ENCODE measurements at regions not wholly inside any gene's neighbourhood (a gene's known extent, or its start where the extent isn't known, plus 50 kb on each side); places are given as distances from the start of the nearest gene placed in this dataset.

- POLR2A ChIA-PET: no interaction called here
- Mint-ChIP-seq H3K9me3 (peaks cover 23% of the 10 kb centered on the region), H3K4me3 (no peak overlapping the region), H3K4me1 (ENCODE audit: low read depth) (no peaks in the 10 kb centered on the region), H3K27me3 (no peaks in the 10 kb centered on the region), H3K27ac (no peak overlapping the region), H3K36me3 (no peaks in the 10 kb centered on the region)
- CTCF ChIA-PET: no interaction called here
- intact Hi-C loops (cut with micrococcal nuclease): no loop called here
- no peak for DNase-seq
Measured at GRCh38 chr11:98616098-98616655, 404.6 kb upstream of the CNTN5 start.

- Mint-ChIP-seq H3K4me1 (ENCODE audit: low read depth) (no peaks in the 10 kb centered on the region), H3K9me3 (peaks cover 44% of the 10 kb centered on the region), H3K4me3 (no peak overlapping the region), H3K36me3 (no peaks in the 10 kb centered on the region), H3K27me3 (no peaks in the 10 kb centered on the region), H3K27ac (no peak overlapping the region)
- ChIA-PET CTCF (no interaction called here), POLR2A (no interaction called here)
- no peak for DNase-seq
- intact Hi-C loops (cut with micrococcal nuclease): no loop called here
Measured at GRCh38 chr11:98621767-98622166, 399.0 kb upstream of the CNTN5 start.

- Mint-ChIP-seq H3K27ac (no peak overlapping the region), H3K4me1 (ENCODE audit: low read depth) (no peaks in the 10 kb centered on the region), H3K9me3 (peaks cover 27% of the 10 kb centered on the region), H3K27me3 (no peaks in the 10 kb centered on the region), H3K36me3 (no peaks in the 10 kb centered on the region), H3K4me3 (no peak overlapping the region)
- intact Hi-C loops (cut with micrococcal nuclease): no loop called here
- ChIA-PET CTCF (no interaction called here), POLR2A (no interaction called here)
- no peak for DNase-seq
Measured at GRCh38 chr11:98625526-98625925, 395.2 kb upstream of the CNTN5 start.

GRCh38 chr11:98630736-98631135 lies 390.0 kb upstream of the CNTN5 start:
- Mint-ChIP-seq H3K4me3 (no peak overlapping the region), H3K27me3 (no peaks in the 10 kb centered on the region), H3K4me1 (ENCODE audit: low read depth) (no peaks in the 10 kb centered on the region), H3K36me3 (no peaks in the 10 kb centered on the region), H3K9me3 (peaks cover 16% of the 10 kb centered on the region), H3K27ac (no peak overlapping the region)
- intact Hi-C loops (cut with micrococcal nuclease): no loop called here
- CTCF ChIA-PET: no interaction called here
- POLR2A ChIA-PET: no interaction called here
- DNase-seq: no peak

- Mint-ChIP-seq H3K27me3 (no peaks in the 10 kb centered on the region), H3K27ac (no peak overlapping the region), H3K9me3 (peaks cover 7% of the 10 kb centered on the region), H3K4me3 (no peak overlapping the region), H3K4me1 (ENCODE audit: low read depth) (no peaks in the 10 kb centered on the region), H3K36me3 (no peaks in the 10 kb centered on the region)
- intact Hi-C loops (cut with micrococcal nuclease): no loop called here
- POLR2A ChIA-PET: no interaction called here
- no peak for DNase-seq
- CTCF ChIA-PET: no interaction called here
Measured at GRCh38 chr11:98657711-98658110, 363.0 kb upstream of the CNTN5 start.

- Mint-ChIP-seq H3K27me3 (no peaks in the 10 kb centered on the region), H3K4me1 (ENCODE audit: low read depth) (no peaks in the 10 kb centered on the region), H3K36me3 (no peaks in the 10 kb centered on the region), H3K27ac (no peak overlapping the region), H3K4me3 (no peak overlapping the region), H3K9me3 (peaks cover 7% of the 10 kb centered on the region)
- no peak for DNase-seq
- intact Hi-C loops (cut with micrococcal nuclease): no loop called here
- POLR2A ChIA-PET: no interaction called here
- CTCF ChIA-PET: no interaction called here
Measured at GRCh38 chr11:98659431-98659830, 361.3 kb upstream of the CNTN5 start.

GRCh38 chr11:98674390-98674789 lies 346.4 kb upstream of the CNTN5 start:
- H3K36me3 Mint-ChIP-seq: peaks cover 2% of the 10 kb centered on the region
- POLR2A ChIA-PET: no interaction called here
- no peaks in the 10 kb centered on the region for H3K27me3 Mint-ChIP-seq
- H3K4me1 Mint-ChIP-seq (ENCODE audit: low read depth): no peaks in the 10 kb centered on the region
- no peak overlapping the region for H3K4me3 Mint-ChIP-seq
- no peak for DNase-seq
- CTCF ChIA-PET: no interaction called here
- peaks cover 19% of the 10 kb centered on the region for H3K9me3 Mint-ChIP-seq
- no peak overlapping the region for H3K27ac Mint-ChIP-seq
- intact Hi-C loops (cut with micrococcal nuclease): no loop called here

- POLR2A ChIA-PET: no interaction called here
- intact Hi-C loops (cut with micrococcal nuclease): no loop called here
- H3K9me3 Mint-ChIP-seq: peaks cover 18% of the 10 kb centered on the region
- H3K27ac Mint-ChIP-seq: no peak overlapping the region
- CTCF ChIA-PET: no interaction called here
- peaks cover 2% of the 10 kb centered on the region for H3K36me3 Mint-ChIP-seq
- H3K27me3 Mint-ChIP-seq: no peaks in the 10 kb centered on the region
- H3K4me1 Mint-ChIP-seq (ENCODE audit: low read depth): no peaks in the 10 kb centered on the region
- H3K4me3 Mint-ChIP-seq: no peak overlapping the region
- no peak for DNase-seq
Measured at GRCh38 chr11:98679673-98680072, 341.1 kb upstream of the CNTN5 start.

- POLR2A ChIA-PET: no interaction called here
- intact Hi-C loops (cut with micrococcal nuclease): no loop called here
- Mint-ChIP-seq H3K27ac (no peak overlapping the region), H3K36me3 (no peaks in the 10 kb centered on the region), H3K9me3 (peaks cover 23% of the 10 kb centered on the region), H3K4me3 (no peak overlapping the region), H3K27me3 (no peaks in the 10 kb centered on the region), H3K4me1 (ENCODE audit: low read depth) (no peaks in the 10 kb centered on the region)
- DNase-seq: no peak
- CTCF ChIA-PET: no interaction called here
Measured at GRCh38 chr11:98701541-98701940, 319.2 kb upstream of the CNTN5 start.

GRCh38 chr11:98703779-98704556 lies 316.8 kb upstream of the CNTN5 start:
- Mint-ChIP-seq H3K4me3 (no peak overlapping the region), H3K9me3 (peaks cover 18% of the 10 kb centered on the region), H3K4me1 (ENCODE audit: low read depth) (no peaks in the 10 kb centered on the region), H3K27me3 (no peaks in the 10 kb centered on the region), H3K27ac (no peak overlapping the region), H3K36me3 (no peaks in the 10 kb centered on the region)
- ChIA-PET POLR2A (no interaction called here), CTCF (no interaction called here)
- intact Hi-C loops (cut with micrococcal nuclease): no loop called here
- DNase-seq: no peak

GRCh38 chr11:98710026-98710425 lies 310.7 kb upstream of the CNTN5 start:
- no peaks in the 10 kb centered on the region for H3K4me1 Mint-ChIP-seq (ENCODE audit: low read depth)
- ChIA-PET CTCF (no interaction called here), POLR2A (no interaction called here)
- no peak overlapping the region for H3K27ac Mint-ChIP-seq
- no peaks in the 10 kb centered on the region for H3K36me3 Mint-ChIP-seq
- H3K9me3 Mint-ChIP-seq: peaks cover 20% of the 10 kb centered on the region
- no peaks in the 10 kb centered on the region for H3K27me3 Mint-ChIP-seq
- H3K4me3 Mint-ChIP-seq: no peak overlapping the region
- no peak for DNase-seq
- intact Hi-C loops (cut with micrococcal nuclease): no loop called here

GRCh38 chr11:98710986-98711385 lies 309.8 kb upstream of the CNTN5 start:
- intact Hi-C loops (cut with micrococcal nuclease): no loop called here
- Mint-ChIP-seq H3K36me3 (no peaks in the 10 kb centered on the region), H3K27me3 (no peaks in the 10 kb centered on the region), H3K27ac (no peak overlapping the region), H3K9me3 (peaks cover 29% of the 10 kb centered on the region), H3K4me1 (ENCODE audit: low read depth) (no peaks in the 10 kb centered on the region), H3K4me3 (no peak overlapping the region)
- CTCF ChIA-PET: no interaction called here
- POLR2A ChIA-PET: no interaction called here
- DNase-seq: no peak

GRCh38 chr11:98720951-98721350 lies 299.8 kb upstream of the CNTN5 start:
- CTCF ChIA-PET: no interaction called here
- no peak for DNase-seq
- Mint-ChIP-seq H3K4me3 (no peak overlapping the region), H3K36me3 (no peaks in the 10 kb centered on the region), H3K27me3 (no peaks in the 10 kb centered on the region), H3K4me1 (ENCODE audit: low read depth) (no peaks in the 10 kb centered on the region), H3K9me3 (peaks cover 23% of the 10 kb centered on the region), H3K27ac (no peak overlapping the region)
- intact Hi-C loops (cut with micrococcal nuclease): no loop called here
- POLR2A ChIA-PET: no interaction called here

All from activated CD4-positive, alpha-beta memory T cell treated with anti-CD3 and anti-CD28 coated beads for 36 hours (primary cell).